Heart left ventricle (tissue), 16 donors: ENCODE measurements at regions not wholly inside any gene's neighbourhood (a gene's known extent, or its start where the extent isn't known, plus 50 kb on each side); places are given as distances from the start of the nearest gene placed in this dataset.

Experiments
- ATAC-seq, 4 donors: fragments of 200-7000 bp; cut with Tn5 transposase; one replicate each; pipeline ENCODE4 v1.9.1; 2020 to 2022; ENCODE audit warnings: moderate library complexity in 4 of 4, mild to moderate bottlenecking in 3 of 4, moderate number of reproducible peaks in 1 of 4
- DNase-seq, 5 donors: peaks; one replicate each; pipeline ENCODE4 v3.0.0-alpha.2; 2020
- H3K27ac ChIP-seq, 12 donors: fragments of 200-600 bp; sonication (generic) in 4 of 12; one replicate each; pipeline versions ENCODE4 v1.5.0 to v1.8.0; 2016 to 2022; ENCODE audit warnings: mild to moderate bottlenecking in 2 of 12
- H3K27me3 ChIP-seq, 9 donors: fragments of 200-600 bp; sonication (generic) in 2 of 9; one replicate each; pipeline versions ENCODE4 v1.5.1 to v1.8.0; 2016 to 2022; ENCODE audit warnings: mild to moderate bottlenecking in 3 of 9
- H3K36me3 ChIP-seq, 9 donors: fragments of 200-600 bp; sonication (generic) in 2 of 9; one replicate each; pipeline versions ENCODE4 v1.5.0 to v1.8.0; 2018 to 2022; ENCODE audit warnings: mild to moderate bottlenecking in 2 of 9
- H3K4me1 ChIP-seq, 12 donors: fragments of 200-600 bp; sonication (generic) in 4 of 12; one replicate each; pipeline versions ENCODE4 v1.5.0 to v1.8.0; 2016 to 2022; ENCODE audit warnings: mild to moderate bottlenecking in 3 of 12
- H3K4me3 ChIP-seq, 12 donors: fragments of 200-600 bp; sonication (generic) in 4 of 12; one replicate each; pipeline versions ENCODE4 v1.5.0 to v1.8.0; 2017 to 2022; ENCODE audit warnings: mild to moderate bottlenecking in 9 of 12, moderate library complexity in 4 of 12
- H3K9me3 ChIP-seq, 12 donors: fragments of 200-600 bp; sonication (generic) in 4 of 12; one replicate each; pipeline versions ENCODE4 v1.5.0 to v1.8.0; 2016 to 2022; ENCODE audit warnings: mild to moderate bottlenecking in 1 of 12
- CTCF ChIP-seq, 12 donors: fragments of 200-600 bp; sonication (generic) in 4 of 12; IDR thresholded peaks; one replicate each; pipeline versions ENCODE4 v1.5.0 to v1.8.0; 2018 to 2022; ENCODE audit warnings: antibody characterized with exemption in 12 of 12, mild to moderate bottlenecking in 5 of 12
- POLR2A ChIP-seq, 2 donors: fragments of 450-650 bp; IDR thresholded peaks; one replicate each; pipeline ENCODE4 v1.6.1; 2017; ENCODE audit warnings: antibody characterized with exemption in 2 of 2, mild to moderate bottlenecking in 2 of 2, moderate library complexity in 2 of 2
- WGBS, 4 donors: extraction: QIAGEN DNeasy Blood & Tissue Kit in 2 of 4; methylation state at CpG; one replicate each; pipeline versions ENCODE4 v1.1.5 to v1.1.7; 2013 to 2018; 5-methylcytosine and 5-hydroxymethylcytosine counted together
- intact Hi-C, 10 donors: fragments of 100-400 bp; cut with DNase I; formaldehyde crosslinking; loops; one replicate each; pipeline versions ENCODE4 v1.11.1 to v1.14.2; 2022
- donor health status: ischemic (EF 13 %, LVEDD 7.1; RV severe dilation, severe dysfunction).
- donor health status: healthy with polysubstance abuse.
- donor health status: DM: no; HTN: yes; CAD: no.
- donor health status: DM: no; HTN: no; CAD: no.
- donor health status: ischemic (EF 25% LVEDD 6.9; RV normal size, moderate dysfunction).
- donor health status: ischemic (EF 25% LVEDD 5.7; RV mildly dilated, moderate dysfunction).
- donor health status: healthy.
- donor health status: DM: yes; HTN: yes; CAD: no.
- donor health status: ischemic (EF 35%, LVEDD 5.7; RV mildly dilated, moderate dysfunction).
- donor health status: nonischemic (EF 11% LVEDD 7.7; RV severe dilation, severe dysfunction).
- donor health status: DM: yes; HTN: yes; CAD: no.
- donor health status: PGD.
- donor health status: ischemic (EF 29% LVEDD 5.4; RV normal size, mild dysfunction).
- donor health status: nonischemic (EF 23%, LVEDD 6.1; RV moderate dilation, normal function).

- intact Hi-C loops: loop anchor here in 2 of 10 donors (10.0 kb wide), 2 partner anchors 198 to 322 kb away; no protein-coding TSS in a partner anchor
- ATAC-seq (peak in 3 of 4 donors; percentile 38 to 57 (median 43)), DNase-seq (peak in 1 of 5 donors; percentile 26)
- peaks cover 0 to 20% (median 4%) of the 10 kb centered on the region in 12 donors for H3K4me1 ChIP-seq
- no peaks in the 10 kb centered on the region for H3K9me3 ChIP-seq
- no peaks in the 10 kb centered on the region for H3K27me3 ChIP-seq
- no peak overlapping the region for H3K4me3 ChIP-seq
- H3K27ac ChIP-seq: no peak overlapping the region
- 70 to 79% (median 73%) methylated on average over 7 of the region's 7 CpGs for WGBS, 4 donors
- TF ChIP-seq CTCF (IDR thresholded peaks at IDR 0.05) (no peak), POLR2A (IDR thresholded peaks at IDR 0.05) (no peak)
- no peaks in the 10 kb centered on the region for H3K36me3 ChIP-seq
Observed at GRCh38 chr6:163782436-163783003, 368.0 kb downstream of the QKI start.

GRCh38 chr6:163780994-163781393, 366.5 kb downstream of the QKI start:
- DNase-seq: peak; percentile 57 to 78 (median 75)
- Histone ChIP-seq H3K27me3 (no peaks in the 10 kb centered on the region), H3K9me3 (no peaks in the 10 kb centered on the region), H3K27ac (peak overlapping the region in 11 of 12 donors; percentile 3 to 80 (median 68)), H3K4me3 (no peak overlapping the region), H3K4me1 (peaks cover 0 to 28% (median 4%) of the 10 kb centered on the region in 12 donors), H3K36me3 (no peaks in the 10 kb centered on the region)
- TF ChIP-seq CTCF (IDR thresholded peaks at IDR 0.05) (no peak), POLR2A (IDR thresholded peaks at IDR 0.05) (no peak)
- WGBS, 4 donors: 28 to 45% (median 38%) methylated on average over 5 of the region's 5 CpGs
- intact Hi-C loops: loop anchor here in 2 of 10 donors (10.0 kb wide), 2 partner anchors 196 to 324 kb away; no protein-coding TSS in a partner anchor
- peak; percentile 81 to 98 (median 94) for ATAC-seq

- intact Hi-C loops: loop anchor here in 3 of 10 donors (10.0 kb wide), 3 partner anchors 195 to 355 kb away; no protein-coding TSS in a partner anchor
Observed at GRCh38 chr6:163779727-163780284, 365.3 kb downstream of the QKI start.

More at GRCh38 chr6:163779727-163780284, 365.3 kb downstream of the QKI start:
- DNase-seq (no peak), ATAC-seq (no peak)
- no peaks in the 10 kb centered on the region for H3K9me3 ChIP-seq
- no peaks in the 10 kb centered on the region for H3K27me3 ChIP-seq
- TF ChIP-seq CTCF (IDR thresholded peaks at IDR 0.05): no peak
- no peak for TF ChIP-seq POLR2A (IDR thresholded peaks at IDR 0.05)
- 90 to 95% (median 92%) methylated on average over 7 of the region's 7 CpGs for WGBS, 4 donors
- H3K4me1 ChIP-seq: peaks cover 0 to 28% (median 4%) of the 10 kb centered on the region in 12 donors
- peak overlapping the region in 1 of 12 donors; percentile 76 for H3K27ac ChIP-seq
- no peak overlapping the region for H3K4me3 ChIP-seq
- H3K36me3 ChIP-seq: no peaks in the 10 kb centered on the region
